ENCODE measurements at regions not wholly inside any gene's neighbourhood (a gene's known extent, or its start where the extent isn't known, plus 50 kb on each side); places are given as distances from the start of the nearest gene placed in this dataset.

DNA sequence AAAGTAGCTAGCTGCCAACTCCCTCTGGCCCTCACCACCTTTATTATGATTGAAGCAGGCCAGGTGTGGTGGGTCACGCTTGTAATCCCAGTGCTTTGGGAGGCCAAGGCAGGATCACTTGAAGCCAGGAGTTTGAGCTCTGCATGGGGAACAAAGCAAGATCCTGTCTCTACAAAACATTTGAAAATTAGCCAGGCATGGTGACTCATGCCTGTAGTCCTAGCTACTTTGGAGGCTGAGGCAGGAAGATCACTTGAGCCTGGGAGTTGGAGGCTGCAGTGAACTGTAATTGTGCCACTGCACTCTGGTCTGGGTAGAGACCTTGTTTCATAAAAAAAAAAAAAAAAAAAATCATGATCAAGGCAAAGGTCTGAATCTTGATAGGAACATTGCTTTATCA lies 467.0 kb upstream of the DIPK2B start:
- Histone ChIP-seq H3K9me3 (no peaks in the 10 kb centered on the region), H3K27me3 (no peaks in the 10 kb centered on the region), H3K4me1 (no peaks in the 10 kb centered on the region), H3K4me3 (no peak overlapping the region), H3K27ac (no peak overlapping the region), H3K36me3 (no peaks in the 10 kb centered on the region)
- intact Hi-C loops (cut with DNase I): no loop called here
- no peak for TF ChIP-seq POLR2A (IDR thresholded peaks at IDR 0.05)
- TF ChIP-seq, protein P1, sequence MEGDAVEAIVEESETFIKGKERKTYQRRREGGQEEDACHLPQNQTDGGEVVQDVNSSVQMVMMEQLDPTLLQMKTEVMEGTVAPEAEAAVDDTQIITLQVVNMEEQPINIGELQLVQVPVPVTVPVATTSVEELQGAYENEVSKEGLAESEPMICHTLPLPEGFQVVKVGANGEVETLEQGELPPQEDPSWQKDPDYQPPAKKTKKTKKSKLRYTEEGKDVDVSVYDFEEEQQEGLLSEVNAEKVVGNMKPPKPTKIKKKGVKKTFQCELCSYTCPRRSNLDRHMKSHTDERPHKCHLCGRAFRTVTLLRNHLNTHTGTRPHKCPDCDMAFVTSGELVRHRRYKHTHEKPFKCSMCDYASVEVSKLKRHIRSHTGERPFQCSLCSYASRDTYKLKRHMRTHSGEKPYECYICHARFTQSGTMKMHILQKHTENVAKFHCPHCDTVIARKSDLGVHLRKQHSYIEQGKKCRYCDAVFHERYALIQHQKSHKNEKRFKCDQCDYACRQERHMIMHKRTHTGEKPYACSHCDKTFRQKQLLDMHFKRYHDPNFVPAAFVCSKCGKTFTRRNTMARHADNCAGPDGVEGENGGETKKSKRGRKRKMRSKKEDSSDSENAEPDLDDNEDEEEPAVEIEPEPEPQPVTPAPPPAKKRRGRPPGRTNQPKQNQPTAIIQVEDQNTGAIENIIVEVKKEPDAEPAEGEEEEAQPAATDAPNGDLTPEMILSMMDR (IDR thresholded peaks at IDR 0.05): no peak
- DNase-seq: no peak
- 83% methylated on average over 1 of the region's 1 CpG for WGBS (ENCODE audit: insufficient coverage, low coverage, low lambda C conversion rate, missing lambda C conversion rate)
- ATAC-seq: no peak

DNA sequence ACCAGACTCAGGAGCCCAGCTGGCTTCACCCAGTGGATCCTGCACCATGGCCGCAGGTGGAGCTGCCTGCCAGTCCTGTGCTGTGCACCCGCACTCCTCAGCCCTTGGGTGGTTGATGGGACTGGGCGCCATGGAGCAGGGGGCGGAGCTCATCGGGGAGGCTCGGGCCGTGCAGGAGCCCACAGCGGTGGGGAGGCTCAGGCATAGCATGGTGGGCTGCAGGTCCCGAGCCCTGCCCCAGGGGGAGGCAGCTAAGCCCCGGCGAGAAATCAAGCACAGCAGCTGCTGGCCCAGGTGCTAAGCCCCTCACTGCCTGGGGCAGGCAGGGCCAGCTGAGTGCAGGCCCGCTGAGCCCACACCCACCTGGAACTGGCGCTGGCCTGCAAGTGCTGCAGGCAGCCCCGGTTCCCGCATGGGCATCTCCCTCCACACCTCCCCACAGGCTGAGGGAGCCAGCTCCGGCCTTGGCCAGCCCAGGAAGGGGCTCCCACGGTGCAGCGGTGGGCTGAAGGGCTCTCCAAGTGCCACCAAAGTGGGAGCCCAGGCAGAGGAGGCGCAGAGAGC lies 464.1 kb upstream of the DIPK2B start:
- TF ChIP-seq, protein P1 (IDR thresholded peaks at IDR 0.05): no peak
- TF ChIP-seq POLR2A (IDR thresholded peaks at IDR 0.05): no peak
- Histone ChIP-seq H3K27ac (no peak overlapping the region), H3K9me3 (no peaks in the 10 kb centered on the region), H3K27me3 (no peaks in the 10 kb centered on the region), H3K36me3 (no peaks in the 10 kb centered on the region), H3K4me3 (no peak overlapping the region), H3K4me1 (no peaks in the 10 kb centered on the region)
- intact Hi-C loops (cut with DNase I): no loop called here
- DNase-seq (no peak), ATAC-seq (no peak)
- WGBS (ENCODE audit: insufficient coverage, low coverage, low lambda C conversion rate, missing lambda C conversion rate): no CpG with 5 or more reads among the region's 19 CpGs

DNA sequence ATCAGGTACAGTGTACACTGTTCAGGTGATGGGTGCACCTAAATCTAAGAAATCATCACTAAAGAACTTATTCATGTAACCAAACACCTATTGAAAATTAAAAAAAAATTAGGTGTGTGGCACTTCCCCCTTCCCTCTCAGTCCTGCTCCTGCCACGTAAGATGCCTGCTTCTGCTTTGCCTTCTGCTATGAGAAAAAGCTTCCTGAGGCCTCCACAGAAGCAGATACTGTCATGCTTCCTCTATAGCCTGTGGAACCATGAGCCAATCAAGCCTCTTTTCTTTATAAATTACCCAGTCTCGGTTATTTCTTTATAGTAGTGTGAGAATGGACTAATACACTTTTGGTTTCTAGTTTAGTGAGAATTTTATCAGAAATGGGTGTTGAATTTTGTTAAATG lies 459.8 kb upstream of the DIPK2B start:
- intact Hi-C loops (cut with DNase I): no loop called here
- H3K36me3 ChIP-seq: no peaks in the 10 kb centered on the region
- no peak overlapping the region for H3K27ac ChIP-seq
- TF ChIP-seq, protein P1 (IDR thresholded peaks at IDR 0.05): no peak
- no peak for TF ChIP-seq POLR2A (IDR thresholded peaks at IDR 0.05)
- H3K4me1 ChIP-seq: no peaks in the 10 kb centered on the region
- 22% methylated on average over 2 of the region's 2 CpGs for WGBS (ENCODE audit: insufficient coverage, low coverage, low lambda C conversion rate, missing lambda C conversion rate)
- peaks cover 0 to 3% of the 10 kb centered on the region in 2 donors for H3K27me3 ChIP-seq
- no peak for DNase-seq
- no peaks in the 10 kb centered on the region for H3K9me3 ChIP-seq
- no peak for ATAC-seq
- H3K4me3 ChIP-seq: no peak overlapping the region

DNA sequence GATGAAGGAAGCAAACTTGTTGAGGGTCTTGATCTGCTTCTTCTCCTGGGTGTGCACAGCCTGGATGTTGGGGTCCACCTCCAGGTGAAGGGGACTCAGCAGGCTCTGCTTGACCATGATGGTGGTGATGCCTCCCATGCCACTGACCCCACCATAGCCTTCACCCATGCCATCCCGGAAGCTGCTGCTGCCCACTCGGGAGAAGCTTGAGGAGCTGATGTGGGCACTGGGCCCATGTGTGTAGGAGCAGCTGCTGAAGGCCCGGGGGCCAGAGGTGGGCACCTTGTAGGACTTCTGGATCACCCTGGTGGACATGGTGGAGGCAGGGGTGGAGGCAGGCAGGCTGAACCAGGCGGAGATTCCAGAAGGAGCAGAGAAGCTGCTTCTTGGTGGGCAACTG lies 432.7 kb upstream of the DIPK2B start:
- ATAC-seq: no peak
- Histone ChIP-seq H3K27me3 (no peaks in the 10 kb centered on the region), H3K9me3 (peaks cover 0 to 6% (median 0%) of the 10 kb centered on the region in 4 donors), H3K27ac (no peak overlapping the region), H3K4me3 (no peak overlapping the region), H3K4me1 (no peaks in the 10 kb centered on the region), H3K36me3 (no peaks in the 10 kb centered on the region)
- TF ChIP-seq, protein P1 (IDR thresholded peaks at IDR 0.05): no peak
- TF ChIP-seq POLR2A (IDR thresholded peaks at IDR 0.05): no peak
- WGBS (ENCODE audit: insufficient coverage, low coverage, low lambda C conversion rate, missing lambda C conversion rate): no CpG with 5 or more reads among the region's 4 CpGs
- intact Hi-C loops (cut with DNase I): no loop called here
- DNase-seq: peak in 1 of 3 donors; percentile 47

DNA sequence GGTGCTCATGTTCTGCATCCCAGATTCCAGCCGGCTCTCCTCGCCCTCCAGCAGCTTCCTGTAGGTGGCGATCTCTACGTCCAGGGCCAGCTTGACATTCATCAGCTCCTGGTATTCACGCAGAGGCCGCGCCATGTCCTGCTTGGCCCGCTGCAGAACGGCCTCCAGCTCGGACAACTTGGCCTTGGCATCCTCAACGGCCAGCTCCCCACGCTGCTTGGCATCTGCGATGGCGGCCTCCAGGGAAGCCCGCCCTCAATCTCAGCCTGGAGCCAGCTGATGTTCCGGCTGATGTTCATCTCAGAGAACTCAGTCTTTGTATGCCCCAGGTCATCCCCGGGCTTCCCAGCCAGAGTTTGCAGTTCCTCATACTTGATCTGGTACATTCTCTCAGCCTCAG lies 431.8 kb upstream of the DIPK2B start:
- H3K4me1 ChIP-seq: no peaks in the 10 kb centered on the region
- WGBS (ENCODE audit: insufficient coverage, low coverage, low lambda C conversion rate, missing lambda C conversion rate): 85% methylated on average over 14 of the region's 17 CpGs

More for the DNA sequence above, 431.8 kb upstream of the DIPK2B start:
- H3K4me3 ChIP-seq: no peak overlapping the region
- TF ChIP-seq, protein P1 (IDR thresholded peaks at IDR 0.05): no peak
- TF ChIP-seq POLR2A (IDR thresholded peaks at IDR 0.05): no peak
- no peak overlapping the region for H3K27ac ChIP-seq
- ATAC-seq (no peak), DNase-seq (peak in 1 of 3 donors; percentile 22)
- no peaks in the 10 kb centered on the region for H3K36me3 ChIP-seq
- H3K9me3 ChIP-seq: peaks cover 0 to 6% (median 0%) of the 10 kb centered on the region in 4 donors
- intact Hi-C loops (cut with DNase I): no loop called here
- H3K27me3 ChIP-seq: no peaks in the 10 kb centered on the region
